Psoas muscle (tissue), 7 donors: ENCODE measurements at regions not wholly inside any gene's neighbourhood (a gene's known extent, or its start where the extent isn't known, plus 50 kb on each side); places are given as distances from the start of the nearest gene placed in this dataset.

Experiments
- ATAC-seq, 4 donors: fragments of 200-7000 bp; cut with Tn5 transposase; one replicate each; pipeline ENCODE4 v1.9.1; 2020; ENCODE audit warnings: moderate library complexity in 3 of 4, mild to moderate bottlenecking in 2 of 4
- DNase-seq, 2 donors: peaks; one replicate each; pipeline ENCODE4 v3.0.0-alpha.2; 2020
- H3K27ac ChIP-seq: fragments of 200-600 bp; one replicate; pipeline ENCODE4 v1.8.0; 2022
- H3K27me3 ChIP-seq, 3 donors: fragments of 200-600 bp in 1 of 3; one replicate each; pipeline versions ENCODE4 v1.6.1 to v1.8.0; 2013 to 2022; ENCODE audit warnings: low read length in 2 of 3, mild to moderate bottlenecking in 2 of 3, moderate library complexity in 1 of 3; ENCODE audit not compliant: insufficient read depth in 3 of 3
- H3K36me3 ChIP-seq, 2 donors: fragments of 200-600 bp in 1 of 2; one replicate each; pipeline versions ENCODE4 v1.6.1 to v1.8.0; 2013 to 2022; ENCODE audit warnings: low read depth in 1 of 2, mild to moderate bottlenecking in 1 of 2, moderate library complexity in 1 of 2; ENCODE audit not compliant: insufficient read depth in 1 of 2
- H3K4me1 ChIP-seq: fragments of 200-600 bp; one replicate; pipeline ENCODE4 v1.8.0; 2022
- H3K4me3 ChIP-seq: fragments of 200-600 bp; one replicate; pipeline ENCODE4 v1.8.0; 2022; ENCODE audit warnings: mild to moderate bottlenecking
- H3K9me3 ChIP-seq: fragments of 200-600 bp; one replicate; pipeline ENCODE4 v1.8.0; 2022
- CTCF ChIP-seq: fragments of 200-600 bp; IDR thresholded peaks from one replicate; pipeline ENCODE4 v1.8.0; 2022; ENCODE audit warnings: antibody characterized with exemption
- WGBS, 3 donors: extraction: QIAGEN DNeasy Blood & Tissue Kit; methylation state at CpG; one replicate each; pipeline versions ENCODE4 v1.1.6 to v1.1.7; 2013; 5-methylcytosine and 5-hydroxymethylcytosine counted together
- intact Hi-C, 2 donors: fragments of 100-400 bp; cut with DNase I; formaldehyde crosslinking; loops; one replicate each; pipeline versions ENCODE4 v1.11.0 to v1.14.2; 2022
- donor health status: healthy with polysubstance abuse.
- donor health status: DM: no; HTN: no; CAD: no; lungs with moderate emphysema.
- donor health status: Bipolar disorder and iron deficiency.
- donor health status: healthy.
- donor health status: DM: yes; HTN: yes; CAD: no.
- donor health status: DM: no; HTN: no; CAD: no.
- donor health status: DM: yes; HTN: yes; CAD: no.

- ATAC-seq (no peak), DNase-seq (no peak)
- intact Hi-C loops = no loop called here
- peaks cover 0 to 2% (median 0%) of the 10 kb centered on the region in 3 donors for H3K27me3 ChIP-seq
- WGBS, 3 donors = 32 to 41% (median 37%) methylated on average over 6 of the region's 6 CpGs
- no peaks in the 10 kb centered on the region for H3K4me1 ChIP-seq
- peaks cover 18% of the 10 kb centered on the region for H3K9me3 ChIP-seq
- no peak overlapping the region for H3K27ac ChIP-seq
- TF ChIP-seq CTCF = no peak
- no peaks in the 10 kb centered on the region for H3K36me3 ChIP-seq
- no peak overlapping the region for H3K4me3 ChIP-seq
Measured at GRCh38 chr11:111063726-111064517, 181.6 kb upstream of the POU2AF2 start.

GRCh38 chr11:111062420-111062819, 183.1 kb upstream of the POU2AF2 start:
- Histone ChIP-seq H3K27ac (no peak overlapping the region), H3K27me3 (peaks cover 0 to 2% (median 0%) of the 10 kb centered on the region in 3 donors), H3K36me3 (no peaks in the 10 kb centered on the region), H3K4me3 (no peak overlapping the region), H3K9me3 (peaks cover 3% of the 10 kb centered on the region), H3K4me1 (no peaks in the 10 kb centered on the region)
- intact Hi-C loops = no loop called here
- 81 to 88% (median 86%) methylated on average over 3 of the region's 3 CpGs for whole genome bisulfite sequencing, 3 donors
- ATAC-seq = no peak
- DNase-seq = no peak
- TF ChIP-seq CTCF = no peak

- H3K9me3 ChIP-seq = no peaks in the 10 kb centered on the region
- ATAC-seq (no peak), DNase-seq (no peak)
- peaks cover 0 to 2% (median 0%) of the 10 kb centered on the region in 3 donors for H3K27me3 ChIP-seq
- TF ChIP-seq CTCF = no peak
- H3K4me1 ChIP-seq = no peaks in the 10 kb centered on the region
- no peak overlapping the region for H3K4me3 ChIP-seq
- no peaks in the 10 kb centered on the region for H3K36me3 ChIP-seq
- intact Hi-C loops = no loop called here
- H3K27ac ChIP-seq = no peak overlapping the region
Measured at GRCh38 chr11:111059726-111060125, 185.8 kb upstream of the POU2AF2 start.

GRCh38 chr11:111049131-111049530, 196.4 kb upstream of the POU2AF2 start:
- Histone ChIP-seq H3K27me3 (no peaks in the 10 kb centered on the region), H3K4me1 (no peaks in the 10 kb centered on the region), H3K27ac (no peak overlapping the region), H3K4me3 (no peak overlapping the region), H3K36me3 (no peaks in the 10 kb centered on the region), H3K9me3 (no peaks in the 10 kb centered on the region)
- 85 to 92% (median 91%) methylated on average over 4 of the region's 4 CpGs for WGBS, 3 donors
- intact Hi-C loops = no loop called here
- no peak for TF ChIP-seq CTCF
- DNase-seq (no peak), ATAC-seq (no peak)

- no peak for ATAC-seq
Measured at GRCh38 chr11:111047374-111047773, 198.2 kb upstream of the POU2AF2 start.

More at GRCh38 chr11:111047374-111047773, 198.2 kb upstream of the POU2AF2 start:
- Histone ChIP-seq H3K36me3 (no peaks in the 10 kb centered on the region), H3K4me3 (no peak overlapping the region), H3K27me3 (no peaks in the 10 kb centered on the region), H3K27ac (no peak overlapping the region), H3K9me3 (no peaks in the 10 kb centered on the region), H3K4me1 (no peaks in the 10 kb centered on the region)
- WGBS, 3 donors = 89 to 93% (median 89%) methylated on average over 7 of the region's 7 CpGs
- TF ChIP-seq CTCF = no peak
- no peak for DNase-seq
- intact Hi-C loops = no loop called here
